HFF-Myc (cell line): ENCODE measurements at regions not wholly inside any gene's neighbourhood (a gene's known extent, or its start where the extent isn't known, plus 50 kb on each side); places are given as distances from the start of the nearest gene placed in this dataset.
"Not testable (repeated sequence)": the region's sequence is repeated elsewhere in the genome, so short reads cannot be mapped to it uniquely, and the experiment has no call there.

Experiments
- DNase-seq: peaks from one replicate; pipeline ENCODE4 v3.0.0-alpha.2; 2011; ENCODE audit warnings: low read depth; ENCODE audit errors: extremely low read depth
- H3K4me3 ChIP-seq: replicated peaks from 2 replicates; pipeline ENCODE4 v1.5.1; 2011; ENCODE audit warnings: low read depth, mild to moderate bottlenecking, control low read depth, low read length
- TF ChIP-seq, protein P1 (sequence below): IDR thresholded peaks from 2 replicates; pipeline ENCODE4 v1.5.1; 2012; ENCODE audit warnings: mild to moderate bottlenecking, low read depth, low read length, control low read depth; ENCODE audit errors: missing control alignments

DNA sequence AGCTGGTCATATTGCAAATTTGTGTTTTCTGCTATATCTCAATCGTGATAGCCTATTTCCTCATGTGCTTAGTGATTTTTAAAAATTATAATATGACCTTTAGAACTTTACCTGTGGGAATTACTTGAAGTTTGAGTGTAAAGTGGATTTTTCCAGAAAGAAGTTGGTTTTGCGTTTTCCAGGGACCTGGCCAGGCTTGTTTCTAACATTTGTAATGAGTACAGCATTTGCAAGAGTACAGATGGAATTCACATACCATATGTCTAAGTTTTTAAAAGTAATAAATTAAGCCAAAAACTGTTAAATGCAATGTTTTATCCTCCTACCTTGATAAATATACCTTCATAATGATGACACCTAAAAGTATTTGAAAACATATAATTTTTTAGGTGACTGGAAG lies 443.2 kb downstream of the REEP3 start:
- TF ChIP-seq, protein P1, sequence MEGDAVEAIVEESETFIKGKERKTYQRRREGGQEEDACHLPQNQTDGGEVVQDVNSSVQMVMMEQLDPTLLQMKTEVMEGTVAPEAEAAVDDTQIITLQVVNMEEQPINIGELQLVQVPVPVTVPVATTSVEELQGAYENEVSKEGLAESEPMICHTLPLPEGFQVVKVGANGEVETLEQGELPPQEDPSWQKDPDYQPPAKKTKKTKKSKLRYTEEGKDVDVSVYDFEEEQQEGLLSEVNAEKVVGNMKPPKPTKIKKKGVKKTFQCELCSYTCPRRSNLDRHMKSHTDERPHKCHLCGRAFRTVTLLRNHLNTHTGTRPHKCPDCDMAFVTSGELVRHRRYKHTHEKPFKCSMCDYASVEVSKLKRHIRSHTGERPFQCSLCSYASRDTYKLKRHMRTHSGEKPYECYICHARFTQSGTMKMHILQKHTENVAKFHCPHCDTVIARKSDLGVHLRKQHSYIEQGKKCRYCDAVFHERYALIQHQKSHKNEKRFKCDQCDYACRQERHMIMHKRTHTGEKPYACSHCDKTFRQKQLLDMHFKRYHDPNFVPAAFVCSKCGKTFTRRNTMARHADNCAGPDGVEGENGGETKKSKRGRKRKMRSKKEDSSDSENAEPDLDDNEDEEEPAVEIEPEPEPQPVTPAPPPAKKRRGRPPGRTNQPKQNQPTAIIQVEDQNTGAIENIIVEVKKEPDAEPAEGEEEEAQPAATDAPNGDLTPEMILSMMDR: no peak
- no peak overlapping the region for H3K4me3 ChIP-seq
- DNase-seq: no peak

DNA sequence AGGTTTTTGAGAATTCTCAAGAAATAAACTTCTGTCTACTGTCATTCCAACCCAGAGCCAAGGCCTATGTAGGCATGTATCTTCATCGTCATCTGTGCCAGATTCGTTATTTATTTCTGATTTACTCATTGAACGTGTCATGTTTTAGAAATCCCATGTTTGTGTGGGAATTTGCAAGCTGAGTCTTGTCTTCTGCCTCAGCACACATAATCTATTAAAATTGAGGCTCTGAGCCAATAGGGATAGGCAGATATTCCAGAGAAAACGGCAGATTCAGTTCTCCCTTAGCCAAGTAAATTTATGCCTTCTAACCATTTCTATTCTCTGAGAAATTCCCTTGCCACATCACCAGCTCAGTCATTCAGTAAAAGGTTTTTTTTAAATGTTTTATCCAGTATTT lies 444.6 kb downstream of the REEP3 start:
- TF ChIP-seq, protein P1: no peak
- no peak for DNase-seq
- H3K4me3 ChIP-seq: no peak overlapping the region

DNA sequence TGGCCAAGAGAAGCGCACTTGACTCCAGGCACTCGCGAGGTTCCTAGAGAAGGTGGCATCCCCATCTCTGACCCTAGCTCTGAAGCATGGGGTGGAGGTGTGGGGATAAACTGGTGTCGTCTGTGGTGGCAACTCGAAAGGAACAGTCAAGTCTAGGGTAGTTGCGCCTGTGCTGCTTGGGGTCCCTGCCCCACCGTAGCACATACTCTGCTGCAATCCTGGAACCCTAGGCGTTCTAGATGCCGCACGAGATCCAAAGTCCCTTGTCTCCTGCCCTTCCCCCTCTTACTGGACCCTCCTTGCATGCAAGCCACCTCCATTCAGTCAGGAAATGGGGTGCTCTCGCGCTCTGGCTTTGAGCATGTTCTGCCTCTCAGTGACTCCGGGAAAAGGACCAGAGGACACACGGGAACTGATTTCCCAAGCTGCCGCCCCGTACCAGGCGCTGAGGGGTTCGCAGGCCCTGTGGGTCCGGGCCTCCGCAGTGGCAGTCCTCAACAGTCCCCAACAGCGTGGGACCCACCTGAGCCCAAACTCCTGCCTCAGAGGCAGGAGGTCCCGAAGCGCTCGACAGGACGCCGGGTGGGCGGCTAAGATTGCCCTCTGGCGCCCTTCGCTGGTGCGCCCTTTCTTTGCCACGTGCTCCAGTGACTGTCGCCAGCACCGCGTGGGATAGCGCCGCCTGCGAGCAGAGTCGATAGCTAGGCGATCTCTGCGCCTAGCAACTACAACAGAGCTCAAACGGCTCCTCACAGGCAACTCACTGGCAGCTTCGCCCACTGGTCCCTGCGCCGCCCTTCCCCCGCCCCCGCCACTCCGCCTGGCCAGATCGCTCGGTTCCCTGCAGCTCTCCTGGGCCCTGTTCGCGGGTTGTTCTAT lies 452.0 kb downstream of the REEP3 start:
- no peak overlapping the region for H3K4me3 ChIP-seq
- TF ChIP-seq, protein P1: no peak
- DNase-seq: no peak

DNA sequence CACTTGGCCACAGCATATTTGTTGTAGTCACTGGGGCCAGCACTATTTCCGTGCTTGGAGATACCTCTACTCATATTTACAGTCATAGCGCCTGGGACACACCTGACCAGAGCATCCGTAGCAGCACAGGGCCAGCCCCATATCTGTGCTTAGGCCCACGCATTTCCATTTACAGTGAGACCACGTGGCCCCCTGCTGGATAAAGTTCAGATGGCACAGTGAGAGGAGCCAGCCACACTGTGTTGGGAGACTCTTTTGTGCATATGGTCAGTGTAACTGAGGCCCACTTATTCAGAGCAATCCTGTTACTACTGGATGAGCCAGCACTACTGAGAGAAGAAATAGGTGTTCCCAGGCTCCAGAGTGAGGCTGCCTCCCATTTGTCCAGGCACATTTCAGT lies 455.3 kb downstream of the REEP3 start:
- DNase-seq: no peak
- H3K4me3 ChIP-seq: no peak overlapping the region
- TF ChIP-seq, protein P1: peak; percentile 43

DNA sequence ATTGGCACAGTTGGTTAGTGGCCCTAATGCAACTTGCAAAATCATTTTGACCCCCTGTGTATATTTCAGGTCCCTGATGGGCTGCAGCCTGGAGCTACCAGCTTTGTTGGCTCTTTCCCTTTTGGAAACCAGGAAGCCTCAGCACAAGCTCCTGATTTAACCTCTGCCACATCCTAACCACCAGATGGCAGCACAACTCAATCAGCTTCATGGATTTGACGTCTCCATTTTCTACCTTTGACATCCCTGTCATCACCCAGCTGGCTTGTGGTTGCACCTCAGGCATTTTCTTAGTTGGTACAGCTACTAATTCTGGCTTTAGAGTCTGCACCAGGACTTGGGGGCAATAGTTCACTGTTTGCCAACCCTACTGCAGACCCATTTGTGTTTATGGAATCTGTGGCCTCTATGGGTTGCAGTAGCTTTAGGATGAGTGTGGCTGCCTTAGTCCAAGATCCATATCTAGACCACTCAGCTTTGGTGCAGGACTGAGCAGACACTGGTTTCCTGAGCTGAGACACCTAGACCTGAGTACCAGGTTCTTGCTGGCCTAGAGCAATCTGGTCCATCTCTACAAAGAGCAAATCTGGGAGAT lies 456.2 kb downstream of the REEP3 start:
- DNase-seq: no peak
- TF ChIP-seq, protein P1: peak; percentile 51
- no peak overlapping the region for H3K4me3 ChIP-seq

DNA sequence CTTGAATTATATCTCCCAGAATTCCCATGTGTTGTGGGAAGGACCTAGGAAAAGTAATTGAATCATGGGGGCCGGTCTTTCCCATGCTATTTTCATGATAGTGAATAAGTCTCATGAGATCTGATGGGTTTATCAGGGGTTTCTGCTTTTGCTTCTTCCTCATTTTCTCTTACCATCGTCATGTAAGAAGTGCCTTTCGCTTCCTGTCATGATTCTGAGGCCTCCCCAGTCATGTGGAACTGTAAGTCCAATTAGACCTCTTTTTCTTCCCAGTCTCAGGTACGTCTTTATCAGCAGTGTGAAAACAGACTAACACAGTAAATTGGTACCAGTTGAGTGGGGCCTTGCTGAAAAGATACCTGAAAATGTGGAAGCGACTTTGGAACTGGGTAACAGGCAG lies 459.7 kb downstream of the REEP3 start:
- DNase-seq: not testable (repeated sequence)

DNA sequence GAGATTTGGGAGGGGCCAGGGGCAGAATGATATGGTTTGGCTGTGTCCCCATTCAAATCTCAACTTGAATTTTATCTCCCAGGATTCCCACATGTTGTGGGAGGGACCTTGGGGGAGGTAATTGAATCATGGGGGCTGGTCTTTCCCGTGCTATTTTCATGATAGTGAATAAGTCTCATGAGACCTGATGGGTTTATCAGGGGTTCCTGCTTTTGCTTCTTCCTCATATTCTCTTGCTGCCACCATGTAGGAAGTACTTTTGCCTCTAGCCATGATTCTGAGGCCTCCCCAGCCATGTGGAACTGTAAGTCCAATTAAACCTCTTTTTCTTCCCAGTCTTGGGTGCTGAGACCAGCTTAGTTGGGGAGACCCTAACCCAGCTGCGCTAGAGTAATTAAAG lies 462.9 kb downstream of the REEP3 start:
- DNase-seq: not testable (repeated sequence)

More for the DNA sequence above, 459.7 kb downstream of the REEP3 start:
- not testable (repeated sequence) for H3K4me3 ChIP-seq

More for the DNA sequence above, 462.9 kb downstream of the REEP3 start:
- H3K4me3 ChIP-seq: not testable (repeated sequence)
